Body of pancreas (tissue), 4 donors: ENCODE measurements at regions not wholly inside any gene's neighbourhood (a gene's known extent, or its start where the extent isn't known, plus 50 kb on each side); places are given as distances from the start of the nearest gene placed in this dataset.

Experiments
- CTCF ChIP-seq, 7 experiments: fragments of 450-650 bp in 4 of 7; fragments of 200-600 bp in 3 of 7; sonication (generic) in 3 of 7; IDR thresholded peaks; one replicate each; pipeline ENCODE4 v1.5.1; 2016 to 2019; ENCODE audit warnings: antibody characterized with exemption in 7 of 7
- POLR2A ChIP-seq, 3 donors: fragments of 450-650 bp; IDR thresholded peaks; one replicate each; pipeline ENCODE4 v1.6.1; 2016; ENCODE audit warnings: antibody characterized with exemption in 3 of 3, mild to moderate bottlenecking in 2 of 3

DNA sequence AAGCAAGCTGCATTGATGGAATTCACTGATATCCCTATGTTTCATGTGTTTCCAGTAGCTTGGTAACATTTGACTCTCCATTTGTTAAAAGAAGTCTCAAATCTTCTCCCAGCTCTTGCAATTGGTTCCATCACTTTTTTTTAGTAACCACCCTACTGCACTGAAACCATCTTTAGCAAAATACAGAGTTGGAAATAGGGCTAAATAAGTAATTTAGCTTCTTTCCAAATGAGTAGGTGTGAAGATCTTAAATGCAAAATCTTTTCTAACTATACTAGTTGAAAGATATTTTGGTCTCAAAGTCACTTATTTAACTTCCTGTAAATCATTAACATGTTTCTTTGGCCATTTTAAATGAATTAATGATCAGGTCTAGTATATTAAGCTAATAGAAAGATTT, 138.1 kb downstream of the DIRAS2 start:
- no peak for TF ChIP-seq CTCF (IDR thresholded peaks at IDR 0.05)
- no peak for TF ChIP-seq POLR2A (IDR thresholded peaks at IDR 0.05)
